AG10803 (cell line): ENCODE measurements at regions not wholly inside any gene's neighbourhood (a gene's known extent, or its start where the extent isn't known, plus 50 kb on each side); places are given as distances from the start of the nearest gene placed in this dataset.

Experiments
- DNase-seq: peaks from one replicate; pipeline ENCODE4 v3.0.0; 2010; ENCODE audit warnings: low read depth
- H3K4me3 ChIP-seq: 2 replicates; pipeline ENCODE4 v1.5.1; 2011; ENCODE audit warnings: mild to moderate bottlenecking, low read length, control low read depth
- TF ChIP-seq, protein P1 (sequence below): conservative IDR thresholded peaks from 2 replicates; pipeline ENCODE4 v1.5.1; 2011; ENCODE audit warnings: mild to moderate bottlenecking, low read length, control low read depth, inconsistent platforms

DNA sequence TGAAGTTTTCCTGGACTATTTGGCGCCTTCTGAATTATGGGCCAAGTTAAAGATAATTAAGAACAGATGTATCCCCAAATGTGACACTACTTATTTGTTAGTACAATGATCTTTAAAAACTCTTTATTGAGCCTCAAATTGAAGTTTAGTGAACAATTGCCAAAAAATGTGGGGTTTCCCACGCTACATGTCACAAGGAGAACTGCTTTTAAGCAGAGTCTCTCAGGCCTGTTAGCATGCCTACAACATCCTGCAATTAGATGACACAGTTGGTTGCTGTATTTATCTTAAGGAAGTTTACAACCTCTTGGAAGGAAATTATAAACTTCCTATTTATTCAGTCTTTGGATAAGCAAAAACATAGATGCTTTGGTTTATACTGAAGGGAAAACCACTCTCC is 733.0 kb downstream of the TNS3 start:
- DNase-seq, result peak; percentile 89
- TF ChIP-seq, protein P1, sequence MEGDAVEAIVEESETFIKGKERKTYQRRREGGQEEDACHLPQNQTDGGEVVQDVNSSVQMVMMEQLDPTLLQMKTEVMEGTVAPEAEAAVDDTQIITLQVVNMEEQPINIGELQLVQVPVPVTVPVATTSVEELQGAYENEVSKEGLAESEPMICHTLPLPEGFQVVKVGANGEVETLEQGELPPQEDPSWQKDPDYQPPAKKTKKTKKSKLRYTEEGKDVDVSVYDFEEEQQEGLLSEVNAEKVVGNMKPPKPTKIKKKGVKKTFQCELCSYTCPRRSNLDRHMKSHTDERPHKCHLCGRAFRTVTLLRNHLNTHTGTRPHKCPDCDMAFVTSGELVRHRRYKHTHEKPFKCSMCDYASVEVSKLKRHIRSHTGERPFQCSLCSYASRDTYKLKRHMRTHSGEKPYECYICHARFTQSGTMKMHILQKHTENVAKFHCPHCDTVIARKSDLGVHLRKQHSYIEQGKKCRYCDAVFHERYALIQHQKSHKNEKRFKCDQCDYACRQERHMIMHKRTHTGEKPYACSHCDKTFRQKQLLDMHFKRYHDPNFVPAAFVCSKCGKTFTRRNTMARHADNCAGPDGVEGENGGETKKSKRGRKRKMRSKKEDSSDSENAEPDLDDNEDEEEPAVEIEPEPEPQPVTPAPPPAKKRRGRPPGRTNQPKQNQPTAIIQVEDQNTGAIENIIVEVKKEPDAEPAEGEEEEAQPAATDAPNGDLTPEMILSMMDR, result no peak
- no peak overlapping the region for H3K4me3 ChIP-seq

DNA sequence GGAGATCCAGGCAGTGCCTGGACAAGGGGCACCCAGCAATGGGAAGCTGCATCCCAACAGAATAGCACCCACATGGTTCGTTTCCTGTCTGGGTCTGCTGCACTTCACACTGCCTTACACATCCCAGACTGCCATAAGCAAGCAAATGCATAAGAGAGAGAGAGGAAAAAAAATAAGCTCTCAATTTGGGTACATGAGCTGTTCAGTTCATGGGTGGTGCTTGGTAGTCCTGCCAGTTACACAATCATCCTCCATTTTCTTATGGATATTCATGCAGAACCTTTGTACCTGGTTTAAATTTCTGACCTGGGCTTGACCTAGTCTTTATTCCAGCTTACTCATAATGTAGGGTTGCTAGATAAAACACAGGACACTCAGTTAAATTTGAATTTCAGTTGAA is 733.6 kb downstream of the TNS3 start:
- no peak overlapping the region for H3K4me3 ChIP-seq
- DNase-seq, result no peak
- TF ChIP-seq, protein P1, result no peak

DNA sequence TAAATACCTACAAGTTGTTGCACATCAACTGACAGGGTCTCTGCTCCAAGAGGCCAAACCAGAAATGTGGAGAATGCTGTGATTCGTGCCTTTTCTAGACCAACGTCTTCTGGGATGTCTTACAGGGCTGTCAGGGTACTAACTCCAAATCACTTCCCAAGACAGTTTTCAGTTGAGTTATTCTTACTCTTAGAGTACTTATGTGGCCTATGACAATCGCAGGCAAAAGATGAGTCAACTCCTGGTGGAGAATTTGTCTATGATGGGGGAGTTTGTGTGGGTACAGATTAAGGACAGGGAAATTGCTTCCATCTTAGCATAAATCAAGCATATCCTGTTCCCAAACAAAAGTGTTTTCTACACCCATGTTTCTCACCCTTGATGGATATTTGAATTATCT is 734.8 kb downstream of the TNS3 start:
- no peak overlapping the region for H3K4me3 ChIP-seq
- TF ChIP-seq, protein P1, result no peak
- DNase-seq, result peak; percentile 45

DNA sequence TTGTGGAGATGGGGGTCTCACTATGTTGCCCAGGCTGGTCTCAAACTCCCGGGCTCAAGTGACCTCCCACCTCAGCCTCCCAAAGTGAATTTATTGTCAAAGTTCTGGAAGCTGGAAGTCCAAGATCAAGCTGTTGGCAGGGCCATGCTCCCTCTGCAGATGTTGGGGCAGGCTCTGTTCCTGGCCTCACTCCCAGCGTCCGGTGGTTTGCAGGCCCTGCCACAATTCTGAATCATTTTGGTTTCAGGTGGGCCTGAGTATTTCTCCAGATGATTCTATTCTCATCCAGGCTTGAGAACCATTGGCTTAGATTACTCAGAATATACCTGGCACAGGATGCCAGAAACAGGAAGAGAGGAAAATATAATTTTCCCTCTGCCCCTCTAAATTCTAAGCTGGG is 737.4 kb downstream of the TNS3 start:
- TF ChIP-seq, protein P1, result no peak
- DNase-seq, result peak; percentile 75
- H3K4me3 ChIP-seq, result no peak overlapping the region

DNA sequence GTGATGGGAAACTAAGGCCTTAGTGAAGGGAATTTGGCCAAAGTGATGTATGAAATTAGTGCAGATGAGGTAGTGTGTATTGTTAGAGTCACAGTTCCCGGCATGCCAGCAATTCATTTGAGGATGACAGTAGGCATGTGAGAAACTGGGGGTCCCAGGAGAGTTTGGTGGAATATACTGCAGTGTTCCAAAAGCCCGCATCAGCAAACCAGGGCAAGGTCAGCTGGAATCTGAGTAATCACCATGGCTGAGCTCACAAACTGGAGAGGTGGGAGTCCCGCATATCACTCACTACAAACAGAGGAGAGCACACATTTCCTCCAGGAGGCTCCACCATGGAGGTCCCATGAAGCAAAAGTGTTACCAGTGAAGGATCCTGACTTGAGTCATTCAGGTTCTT is 740.7 kb downstream of the TNS3 start:
- no peak for DNase-seq

DNA sequence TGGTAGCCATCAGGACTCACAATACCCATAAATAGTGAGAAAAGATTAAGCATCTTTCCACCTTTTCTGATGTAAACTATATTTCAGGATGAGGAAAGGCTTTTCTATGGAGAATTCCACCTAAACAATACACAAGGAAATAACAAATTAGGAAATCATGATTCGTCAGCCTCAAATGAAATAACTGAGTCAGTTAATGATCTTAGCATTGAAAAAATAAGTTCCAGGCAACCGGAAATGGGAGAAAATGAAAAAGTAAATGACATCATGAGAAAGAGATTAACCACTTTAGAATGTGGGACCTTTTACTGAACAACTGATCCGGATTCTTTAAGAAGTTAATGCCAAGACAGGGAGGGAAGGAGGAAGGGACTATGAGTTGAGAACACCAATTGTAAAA is 742.3 kb downstream of the TNS3 start:
- peak; percentile 55 for DNase-seq
- H3K4me3 ChIP-seq, result no peak overlapping the region
- TF ChIP-seq, protein P1, result no peak

More for the DNA sequence above, 740.7 kb downstream of the TNS3 start:
- TF ChIP-seq, protein P1, result no peak
- no peak overlapping the region for H3K4me3 ChIP-seq

DNA sequence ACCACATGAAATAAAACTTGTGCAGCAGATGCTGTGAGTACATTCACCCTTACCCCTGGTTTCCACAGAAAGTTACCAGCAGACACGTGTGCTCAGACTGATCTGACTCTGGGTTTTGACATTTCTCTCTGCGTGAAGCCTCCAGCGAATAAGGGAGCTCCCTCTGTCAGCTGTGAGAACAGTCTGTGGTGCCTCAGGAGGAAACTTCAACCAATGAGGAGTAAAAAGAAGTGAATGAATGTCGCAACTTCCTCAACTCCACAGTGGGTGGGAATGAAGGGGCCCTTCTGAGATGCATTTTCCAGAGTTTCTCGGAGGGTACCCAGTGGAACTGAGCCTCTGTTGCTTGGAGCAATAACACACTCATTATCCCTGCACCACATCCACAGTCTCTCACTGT is 743.4 kb downstream of the TNS3 start:
- H3K4me3 ChIP-seq, result no peak overlapping the region
- no peak for DNase-seq
- TF ChIP-seq, protein P1, result no peak
